PC-3 (cell line): ENCODE measurements at regions not wholly inside any gene's neighbourhood (a gene's known extent, or its start where the extent isn't known, plus 50 kb on each side); places are given as distances from the start of the nearest gene placed in this dataset.

Experiments used
- ATAC-seq: fragments of 200-7000 bp; cut with Tn5 transposase; 2 replicates; pipeline ENCODE4 v1.9.1; 2020; ENCODE audit warnings: mild to moderate bottlenecking, moderate library complexity
- BruUV-seq: library from RNA; stranded (reverse); fragments of 400-500 nt; replicated peaks from 2 replicates; lab custom pipeline; 2021; lab: Mats Ljungman, UMichigan
- CTCF ChIA-PET: fragments of 300-600 bp; sonication (Branson Sonifier 250); formaldehyde crosslinking; loops from one replicate; lab custom pipeline; 2022; ENCODE audit warnings: antibody characterized with exemption; lab: Charles Lee
- POLR2A ChIA-PET: fragments of 300-600 bp; sonication (Branson Sonifier 250); formaldehyde crosslinking; loops from one replicate; lab custom pipeline; 2022; ENCODE audit warnings: antibody characterized with exemption; ENCODE audit not compliant: unreplicated experiment; lab: Charles Lee
- DNase-seq: peaks from one replicate; pipeline ENCODE4 v3.0.0-alpha.2; 2015
- H2AFZ ChIP-seq: fragments of 300-600 bp; sonication (generic); 2 replicates; pipeline ENCODE4 v1.6.0; 2016; ENCODE audit warnings: antibody characterized with exemption, low read length
- H3F3A ChIP-seq: fragments of 300-600 bp; sonication (generic); one replicate; pipeline ENCODE4 v1.6.0; 2017; ENCODE audit warnings: antibody characterized with exemption, low read length, control low read depth, mild to moderate bottlenecking; ENCODE audit not compliant: unreplicated experiment
- H3K27ac ChIP-seq: fragments of 300-600 bp; sonication (generic); 2 replicates; pipeline ENCODE4 v1.5.1; 2016; ENCODE audit warnings: mild to moderate bottlenecking, low read length
- H3K27me3 ChIP-seq: fragments of 300-600 bp; sonication (generic); 2 replicates; pipeline ENCODE4 v1.6.1; 2016; ENCODE audit warnings: low read length, mixed read lengths
- H3K36me3 ChIP-seq: fragments of 300-600 bp; sonication (generic); 2 replicates; pipeline ENCODE4 v1.6.1; 2016; ENCODE audit warnings: low read depth, mixed run types, low read length, mixed read lengths
- H3K4me1 ChIP-seq: fragments of 300-600 bp; sonication (generic); 2 replicates; pipeline ENCODE4 v1.5.1; 2016; ENCODE audit warnings: low read length; ENCODE audit not compliant: insufficient read depth
- H3K4me2 ChIP-seq: fragments of 300-600 bp; sonication (generic); 2 replicates; pipeline ENCODE4 v1.6.0; 2016; ENCODE audit warnings: low read length
- H3K4me3 ChIP-seq: fragments of 300-600 bp; sonication (generic); 2 replicates; pipeline ENCODE4 v1.5.1; 2016; ENCODE audit warnings: mild to moderate bottlenecking, low read length, mixed read lengths
- H3K79me2 ChIP-seq: fragments of 300-600 bp; sonication (generic); 2 replicates; pipeline ENCODE4 v1.6.1; 2017; ENCODE audit warnings: low read length, mixed read lengths
- H3K9ac ChIP-seq: fragments of 300-600 bp; sonication (generic); 2 replicates; pipeline ENCODE4 v1.6.0; 2016; ENCODE audit warnings: mild to moderate bottlenecking, low read length
- H3K9me2 ChIP-seq: fragments of 300-600 bp; sonication (generic); replicated peaks from 2 replicates; pipeline ENCODE4 v1.6.1; 2016; ENCODE audit warnings: mixed run types, low read length, mixed read lengths
- H3K9me3 ChIP-seq: fragments of 300-600 bp; sonication (generic); 2 replicates; pipeline ENCODE4 v1.6.1; 2016; ENCODE audit warnings: low read length, mixed read lengths
- H4K20me1 ChIP-seq: fragments of 300-600 bp; sonication (generic); 2 replicates; pipeline ENCODE4 v1.6.1; 2016; ENCODE audit warnings: low read length, mixed read lengths
- CTCF ChIP-seq: fragments of 300-600 bp; sonication (generic); conservative IDR thresholded peaks from 2 replicates; pipeline ENCODE4 v1.5.1; 2017; ENCODE audit warnings: antibody characterized with exemption, low read depth, mild to moderate bottlenecking, low read length
- EZH2 ChIP-seq: fragments of 300-600 bp; sonication (generic); IDR thresholded peaks from one replicate; pipeline ENCODE4 v1.6.1; 2017; ENCODE audit warnings: antibody characterized with exemption, mild to moderate bottlenecking, low read length; ENCODE audit not compliant: unreplicated experiment
- EZH2phosphoT487 ChIP-seq: fragments of 300-600 bp; sonication (generic); IDR thresholded peaks from 2 replicates; pipeline ENCODE4 v1.6.1; 2018; ENCODE audit warnings: mild to moderate bottlenecking, antibody characterized with exemption, low read length, borderline replicate concordance
- intact Hi-C: fragments of 100-400 bp; cut with micrococcal nuclease; formaldehyde crosslinking; loops from 2 replicates; pipeline ENCODE4 v1.9.0; 2023

- Histone ChIP-seq H3K4me3 (no peak overlapping the region), H3K4me1 (no peaks in the 10 kb centered on the region), H3K9ac (no peak overlapping the region), H2AFZ (no peak overlapping the region), H3K36me3 (no peaks in the 10 kb centered on the region), H3F3A (no peaks in the 10 kb centered on the region), H3K9me2 (no peaks in the 10 kb centered on the region), H3K9me3 (no peaks in the 10 kb centered on the region), H3K4me2 (no peak overlapping the region), H3K79me2 (no peaks in the 10 kb centered on the region), H3K27ac (no peak overlapping the region), H4K20me1 (no peaks in the 10 kb centered on the region), H3K27me3 (no peaks in the 10 kb centered on the region)
- intact Hi-C loops = no loop called here
- ATAC-seq (no peak), DNase-seq (no peak)
- POLR2A ChIA-PET = no interaction called here
- CTCF ChIA-PET = no interaction called here
- TF ChIP-seq CTCF (no peak), EZH2 (no peak), EZH2phosphoT487 (no peak)
- BruUV-seq = no TSS peak
Observed at GRCh38 chr1:189834813-189835212, 642.9 kb downstream of the BRINP3 start.

- BruUV-seq = no TSS peak
- Histone ChIP-seq H3K79me2 (no peaks in the 10 kb centered on the region), H3K36me3 (no peaks in the 10 kb centered on the region), H3K9ac (no peak overlapping the region), H4K20me1 (no peaks in the 10 kb centered on the region), H3K4me3 (no peak overlapping the region), H3K9me2 (no peaks in the 10 kb centered on the region), H3K9me3 (no peaks in the 10 kb centered on the region), H2AFZ (no peak overlapping the region), H3K27ac (no peak overlapping the region), H3K4me1 (no peaks in the 10 kb centered on the region), H3K27me3 (no peaks in the 10 kb centered on the region), H3K4me2 (no peak overlapping the region), H3F3A (no peaks in the 10 kb centered on the region)
- intact Hi-C loops = no loop called here
- ATAC-seq (no peak), DNase-seq (no peak)
- ChIA-PET POLR2A (no interaction called here), CTCF (interaction anchor here (0.7 kb wide), 1 partner anchor 1287 kb away, joined by 3 read pairs; no protein-coding TSS in a partner anchor)
- TF ChIP-seq CTCF (no peak), EZH2phosphoT487 (no peak), EZH2 (no peak)
Observed at GRCh38 chr1:189847613-189848012, 630.1 kb downstream of the BRINP3 start.

- ATAC-seq (no peak), DNase-seq (no peak)
- Histone ChIP-seq H3K9me2 (no peaks in the 10 kb centered on the region), H3F3A (no peaks in the 10 kb centered on the region), H3K4me2 (no peak overlapping the region), H2AFZ (no peak overlapping the region), H3K9me3 (no peaks in the 10 kb centered on the region), H3K4me3 (no peak overlapping the region), H3K27ac (no peak overlapping the region), H3K79me2 (no peaks in the 10 kb centered on the region), H3K4me1 (no peaks in the 10 kb centered on the region), H4K20me1 (no peaks in the 10 kb centered on the region), H3K36me3 (no peaks in the 10 kb centered on the region), H3K27me3 (no peaks in the 10 kb centered on the region), H3K9ac (no peak overlapping the region)
- no TSS peak for BruUV-seq
- no peak for TF ChIP-seq EZH2phosphoT487
- no peak for TF ChIP-seq EZH2
- TF ChIP-seq CTCF = no peak
- ChIA-PET CTCF (no interaction called here), POLR2A (no interaction called here)
- intact Hi-C loops = no loop called here
Observed at GRCh38 chr1:189851806-189852367, 625.8 kb downstream of the BRINP3 start.
